ENCODE measurements at regions not wholly inside any gene's neighbourhood (a gene's known extent, or its start where the extent isn't known, plus 50 kb on each side); places are given as distances from the start of the nearest gene placed in this dataset.

- TF ChIP-seq CBX8 (IDR thresholded peaks at IDR 0.05; ENCODE audit: borderline replicate concordance, low read depth, low read length), result no peak
- TF ChIP-seq, protein P1, sequence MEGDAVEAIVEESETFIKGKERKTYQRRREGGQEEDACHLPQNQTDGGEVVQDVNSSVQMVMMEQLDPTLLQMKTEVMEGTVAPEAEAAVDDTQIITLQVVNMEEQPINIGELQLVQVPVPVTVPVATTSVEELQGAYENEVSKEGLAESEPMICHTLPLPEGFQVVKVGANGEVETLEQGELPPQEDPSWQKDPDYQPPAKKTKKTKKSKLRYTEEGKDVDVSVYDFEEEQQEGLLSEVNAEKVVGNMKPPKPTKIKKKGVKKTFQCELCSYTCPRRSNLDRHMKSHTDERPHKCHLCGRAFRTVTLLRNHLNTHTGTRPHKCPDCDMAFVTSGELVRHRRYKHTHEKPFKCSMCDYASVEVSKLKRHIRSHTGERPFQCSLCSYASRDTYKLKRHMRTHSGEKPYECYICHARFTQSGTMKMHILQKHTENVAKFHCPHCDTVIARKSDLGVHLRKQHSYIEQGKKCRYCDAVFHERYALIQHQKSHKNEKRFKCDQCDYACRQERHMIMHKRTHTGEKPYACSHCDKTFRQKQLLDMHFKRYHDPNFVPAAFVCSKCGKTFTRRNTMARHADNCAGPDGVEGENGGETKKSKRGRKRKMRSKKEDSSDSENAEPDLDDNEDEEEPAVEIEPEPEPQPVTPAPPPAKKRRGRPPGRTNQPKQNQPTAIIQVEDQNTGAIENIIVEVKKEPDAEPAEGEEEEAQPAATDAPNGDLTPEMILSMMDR (IDR thresholded peaks at IDR 0.05; ENCODE audit: control extremely low read depth in 1 of 3, insufficient read depth in 1 of 3, low read depth in 1 of 3, low read length in 3 of 3), result no peak
- TF ChIP-seq POLR2A (IDR thresholded peaks at IDR 0.05; ENCODE audit: control extremely low read depth in 1 of 2, low read depth in 2 of 2, low read length in 2 of 2), result no peak
- TF ChIP-seq SP1 (IDR thresholded peaks at IDR 0.05; ENCODE audit: low read depth, low read length), result no peak
- TF ChIP-seq JUND (IDR thresholded peaks at IDR 0.05; ENCODE audit: low read length), result no peak
- TF ChIP-seq, protein P2, sequence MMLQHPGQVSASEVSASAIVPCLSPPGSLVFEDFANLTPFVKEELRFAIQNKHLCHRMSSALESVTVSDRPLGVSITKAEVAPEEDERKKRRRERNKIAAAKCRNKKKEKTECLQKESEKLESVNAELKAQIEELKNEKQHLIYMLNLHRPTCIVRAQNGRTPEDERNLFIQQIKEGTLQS (IDR thresholded peaks at IDR 0.05; ENCODE audit: insufficient read depth, low read depth, low read length), result no peak
- no peak for TF ChIP-seq NANOG (IDR thresholded peaks at IDR 0.05; ENCODE audit: insufficient read depth, low read depth, low read length, poor library complexity, severe bottlenecking)
- TF ChIP-seq EZH2 (IDR thresholded peaks at IDR 0.05; ENCODE audit: low read depth, low read length, severe bottlenecking), result no peak
- TF ChIP-seq, protein P3, sequence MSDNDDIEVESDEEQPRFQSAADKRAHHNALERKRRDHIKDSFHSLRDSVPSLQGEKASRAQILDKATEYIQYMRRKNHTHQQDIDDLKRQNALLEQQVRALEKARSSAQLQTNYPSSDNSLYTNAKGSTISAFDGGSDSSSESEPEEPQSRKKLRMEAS (IDR thresholded peaks at IDR 0.05), result no peak
- TF ChIP-seq, protein P4, sequence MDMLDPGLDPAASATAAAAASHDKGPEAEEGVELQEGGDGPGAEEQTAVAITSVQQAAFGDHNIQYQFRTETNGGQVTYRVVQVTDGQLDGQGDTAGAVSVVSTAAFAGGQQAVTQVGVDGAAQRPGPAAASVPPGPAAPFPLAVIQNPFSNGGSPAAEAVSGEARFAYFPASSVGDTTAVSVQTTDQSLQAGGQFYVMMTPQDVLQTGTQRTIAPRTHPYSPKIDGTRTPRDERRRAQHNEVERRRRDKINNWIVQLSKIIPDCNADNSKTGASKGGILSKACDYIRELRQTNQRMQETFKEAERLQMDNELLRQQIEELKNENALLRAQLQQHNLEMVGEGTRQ (IDR thresholded peaks at IDR 0.05; ENCODE audit: low read length), result no peak
Measured at GRCh38 chr1:96357141-96357765, 364.3 kb upstream of the PTBP2 start.

Measured in H1 (cell line).